Activated gamma-delta T cell treated with anti-CD3 and anti-CD28 coated beads, Interleukin-2, amount 50 U/mL, for 16 hours (primary cell): ENCODE measurements at regions not wholly inside any gene's neighbourhood (a gene's known extent, or its start where the extent isn't known, plus 50 kb on each side); places are given as distances from the start of the nearest gene placed in this dataset.

Source experiments
- DNase-seq: peaks from one replicate; pipeline ENCODE4 v3.0.0-alpha.2; 2020; ENCODE audit warnings: low read depth

GRCh38 chr13:107205318-107206104 is 637.6 kb upstream of the ARGLU1 start:
- DNase-seq: peak; percentile 15

GRCh38 chr13:107203146-107203847 is 635.4 kb upstream of the ARGLU1 start:
- no peak for DNase-seq

GRCh38 chr13:107202371-107203023 is 634.6 kb upstream of the ARGLU1 start:
- DNase-seq: no peak

- DNase-seq: no peak
Measured at GRCh38 chr13:107200491-107200890, 632.6 kb upstream of the ARGLU1 start.

GRCh38 chr13:107192289-107192688 is 624.4 kb upstream of the ARGLU1 start:
- no peak for DNase-seq

- DNase-seq: no peak
Measured at GRCh38 chr13:107190065-107190464, 622.1 kb upstream of the ARGLU1 start.

GRCh38 chr13:107185889-107186288 is 618.0 kb upstream of the ARGLU1 start:
- no peak for DNase-seq

- no peak for DNase-seq
Measured at GRCh38 chr13:107170270-107170931, 602.5 kb upstream of the ARGLU1 start.

GRCh38 chr13:107157271-107157670 is 589.3 kb upstream of the ARGLU1 start:
- no peak for DNase-seq

- no peak for DNase-seq
Measured at GRCh38 chr13:107144432-107144831, 576.5 kb upstream of the ARGLU1 start.

GRCh38 chr13:107141767-107142166 is 573.8 kb upstream of the ARGLU1 start:
- no peak for DNase-seq

GRCh38 chr13:107139006-107139405 is 571.1 kb upstream of the ARGLU1 start:
- DNase-seq: no peak

GRCh38 chr13:107138486-107138885 is 570.5 kb upstream of the ARGLU1 start:
- no peak for DNase-seq

- no peak for DNase-seq
Measured at GRCh38 chr13:107133950-107134349, 566.0 kb upstream of the ARGLU1 start.

GRCh38 chr13:107130566-107130965 is 562.6 kb upstream of the ARGLU1 start:
- no peak for DNase-seq

GRCh38 chr13:107124730-107125129 is 556.8 kb upstream of the ARGLU1 start:
- DNase-seq: no peak

- no peak for DNase-seq
Measured at GRCh38 chr13:107124129-107124718, 556.3 kb upstream of the ARGLU1 start.

- no peak for DNase-seq
Measured at GRCh38 chr13:107121793-107122192, 553.9 kb upstream of the ARGLU1 start.

- DNase-seq: no peak
Measured at GRCh38 chr13:107119989-107120881, 552.3 kb upstream of the ARGLU1 start.

GRCh38 chr13:107118506-107118905 is 550.6 kb upstream of the ARGLU1 start:
- no peak for DNase-seq
